K562 (cell line): ENCODE measurements at regions not wholly inside any gene's neighbourhood (a gene's known extent, or its start where the extent isn't known, plus 50 kb on each side); places are given as distances from the start of the nearest gene placed in this dataset.

Source experiments
- ATAC-seq: fragments of 200-7000 bp; cut with Tn5 transposase; 3 replicates; pipeline ENCODE4 v1.9.1; 2020; ENCODE audit warnings: moderate library complexity
- BruUV-seq: library from RNA; stranded (reverse); fragments of 400-500 nt; replicated peaks from 2 replicates; lab custom pipeline; 2021; lab: Mats Ljungman, UMichigan
- CTCF ChIA-PET: fragments of 300-600 bp; formaldehyde crosslinking; extraction: SDS; loops from one replicate; lab custom pipeline; 2021; ENCODE audit warnings: low intra/inter-chr PET ratio; lab: Yijun Ruan, JAX
- POLR2A ChIA-PET: fragments of 300-600, 350-650 bp; sonication (Branson Sonifier 250); formaldehyde crosslinking; extraction: SDS; loops from one replicate; lab custom pipeline; 2021; ENCODE audit warnings: antibody characterized with exemption, inconsistent platforms; lab: Yijun Ruan, JAX
- DNase-seq, 4 experiments: peaks; one replicate each; pipeline versions ENCODE4 v3.0.0 to v3.0.0-alpha.2; 2011 to 2018; ENCODE audit warnings: low spot score in 3 of 4, mixed read lengths in 3 of 4; ENCODE audit errors: extremely low read depth in 1 of 4
- FAIRE-seq: peaks from 2 replicates; lab custom pipeline; 2011; peaks lifted over from hg19 to GRCh38; lab: Jason Lieb, UNC
- H2AFZ ChIP-seq: 2 replicates; pipeline ENCODE4 v1.6.0; 2011; ENCODE audit warnings: low read depth, low read length, control low read depth, inconsistent platforms
- H3K27ac ChIP-seq: fragments of 200-600 bp; 3 replicates; pipeline ENCODE4 v1.8.0; 2011; ENCODE audit warnings: low read depth, mild to moderate bottlenecking, control low read depth, inconsistent platforms, low read length, moderate library complexity, mixed read lengths; ENCODE audit errors: extremely low read depth
- H3K27me3 ChIP-seq, 2 experiments: fragments of 300-600 bp in 1 of 2; 2 replicates in 1 of 2; 3 replicates in 1 of 2; pipeline versions ENCODE4 v1.6.0 to v1.8.0; 2011; ENCODE audit warnings: inconsistent platforms in 2 of 2, low read length in 2 of 2, mild to moderate bottlenecking in 1 of 2, mixed read lengths in 1 of 2, moderate library complexity in 1 of 2; ENCODE audit not compliant: control insufficient read depth in 2 of 2, insufficient read depth in 2 of 2
- H3K36me3 ChIP-seq: fragments of 300-600 bp; 3 replicates; pipeline ENCODE4 v1.8.0; 2011; ENCODE audit warnings: mild to moderate bottlenecking, low read length, inconsistent platforms; ENCODE audit not compliant: control insufficient read depth, insufficient read depth
- H3K4me1 ChIP-seq, 2 experiments: fragments of 200-600 bp in 1 of 2; replicated peaks in 1 of 2; 2 replicates in 1 of 2; 3 replicates in 1 of 2; pipeline versions ENCODE4 v1.5.1 to v1.8.0; 2011; ENCODE audit warnings: inconsistent platforms in 2 of 2, low read length in 2 of 2, mild to moderate bottlenecking in 1 of 2, mixed read lengths in 1 of 2, moderate library complexity in 1 of 2; ENCODE audit not compliant: control insufficient read depth in 2 of 2, insufficient read depth in 2 of 2
- H3K4me2 ChIP-seq: 2 replicates; pipeline ENCODE4 v1.6.1; 2011; ENCODE audit warnings: low read length, control low read depth, inconsistent platforms, mixed read lengths; ENCODE audit not compliant: insufficient read depth
- H3K4me3 ChIP-seq: fragments of 200-600 bp; sonication (generic), shearing (Covaris generic); 2 replicates; pipeline ENCODE4 v1.5.1; 2016; ENCODE audit warnings: control low read depth, inconsistent platforms
- H3K79me2 ChIP-seq: fragments of 200-600 bp; 3 replicates; pipeline ENCODE4 v1.8.0; 2011; ENCODE audit warnings: low read length, inconsistent platforms; ENCODE audit not compliant: control insufficient read depth, insufficient read depth
- H3K9ac ChIP-seq, 2 experiments: 2 replicates each; pipeline versions ENCODE4 v1.6.0 to v1.6.1; 2011; ENCODE audit warnings: low read depth in 2 of 2, low read length in 2 of 2, control low read depth in 1 of 2, inconsistent platforms in 1 of 2, mild to moderate bottlenecking in 1 of 2, mixed read lengths in 1 of 2; ENCODE audit not compliant: insufficient read depth in 1 of 2
- H3K9me1 ChIP-seq: one replicate; pipeline ENCODE4 v1.6.0; 2011; ENCODE audit warnings: inconsistent platforms, mild to moderate bottlenecking, low read length, moderate library complexity; ENCODE audit not compliant: control insufficient read depth, insufficient read depth
- H3K9me3 ChIP-seq: replicated peaks from 2 replicates; pipeline ENCODE4 v1.5.1; 2011; ENCODE audit warnings: low read depth, low read length, inconsistent platforms; ENCODE audit not compliant: control insufficient read depth, insufficient read depth
- H4K20me1 ChIP-seq: replicated peaks from 2 replicates; pipeline ENCODE4 v1.6.1; 2011; ENCODE audit warnings: low read length, inconsistent platforms, mixed read lengths; ENCODE audit not compliant: control insufficient read depth, insufficient read depth
- C11orf30 ChIP-seq: fragments of 450-650 bp; IDR thresholded peaks from 2 replicates; pipeline ENCODE4 v1.6.1; 2016; ENCODE audit warnings: low read depth, mild to moderate bottlenecking
- CBX1 ChIP-seq: sonication (generic); IDR thresholded peaks from 2 replicates; pipeline ENCODE4 v1.6.1; 2016; ENCODE audit warnings: antibody characterized with exemption, low read depth, mild to moderate bottlenecking
- EGR1 ChIP-seq: fragments of 450-650 bp; conservative IDR thresholded peaks from 2 replicates; pipeline ENCODE4 v1.6.1; 2017; ENCODE audit warnings: mild to moderate bottlenecking
- HDAC3 ChIP-seq: fragments of 450-650 bp; IDR thresholded peaks from 2 replicates; pipeline ENCODE4 v1.6.1; 2018; ENCODE audit warnings: borderline replicate concordance, mild to moderate bottlenecking, moderate library complexity; ENCODE audit not compliant: partially characterized antibody
- LEF1 ChIP-seq: fragments of 450-650 bp; IDR thresholded peaks from 2 replicates; pipeline ENCODE4 v1.6.1; 2016; ENCODE audit warnings: mild to moderate bottlenecking
- MAFF ChIP-seq: IDR thresholded peaks from 2 replicates; pipeline ENCODE4 v1.6.1; 2012; ENCODE audit warnings: low read length, improper control_type of control experiment
- MAFG ChIP-seq: fragments of 450-650 bp; conservative IDR thresholded peaks from 2 replicates; pipeline ENCODE4 v1.6.1; 2016; ENCODE audit warnings: missing genetic modification characterization, missing compliant biosample characterization
- MAFK ChIP-seq: IDR thresholded peaks from 2 replicates; pipeline ENCODE4 v1.6.1; 2011; ENCODE audit warnings: low read length, improper control_type of control experiment
- POLR3A ChIP-seq: IDR thresholded peaks from 2 replicates; pipeline ENCODE4 v1.6.1; 2011; ENCODE audit warnings: borderline replicate concordance, mild to moderate bottlenecking, moderate library complexity; ENCODE audit not compliant: insufficient read length, insufficient read depth; ENCODE audit errors: extremely low read depth
- ZC3H11A ChIP-seq: IDR thresholded peaks from 2 replicates; pipeline ENCODE4 v1.6.1; 2012; ENCODE audit warnings: low read depth, low read length, improper control_type of control experiment
- ZNF316 ChIP-seq: fragments of 450-650 bp; IDR thresholded peaks from 2 replicates; pipeline ENCODE4 v1.6.1; 2016
- WGBS: fragments of 100-300 bp; shearing (Covaris generic); methylation state at CpG from one replicate; pipeline ENCODE4 v1.1.6; 2016; ENCODE audit warnings: low coverage, mixed read lengths; ENCODE audit not compliant: insufficient coverage; ENCODE audit errors: missing lambda C conversion rate; 5-methylcytosine and 5-hydroxymethylcytosine counted together
- in situ Hi-C: fragments of 300-500 bp; cut with MboI; formaldehyde crosslinking; loops from 4 replicates; pipeline ENCODE4 v1.15.0; 2018; ENCODE audit warnings: inconsistent platforms, mixed read lengths
- intact Hi-C: fragments of 100-400 bp; cut with micrococcal nuclease; formaldehyde crosslinking; loops from 2 replicates; pipeline ENCODE4 v1.14.2; 2022
- TF ChIP-seq, protein P1 (sequence below): sonication (generic); formaldehyde crosslinking; IDR thresholded peaks from 2 replicates; pipeline ENCODE4 v1.8.0; 2022; ENCODE audit warnings: mild to moderate bottlenecking, missing genetic modification reagents
- TF ChIP-seq, protein P2 (sequence below): fragments of 250-450 bp; sonication (Bioruptor Pico); IDR thresholded peaks from 2 replicates; pipeline ENCODE4 v1.8.0; 2022; ENCODE audit warnings: moderate library complexity, mild to moderate bottlenecking, inconsistent platforms

- TF ChIP-seq, protein P1, sequence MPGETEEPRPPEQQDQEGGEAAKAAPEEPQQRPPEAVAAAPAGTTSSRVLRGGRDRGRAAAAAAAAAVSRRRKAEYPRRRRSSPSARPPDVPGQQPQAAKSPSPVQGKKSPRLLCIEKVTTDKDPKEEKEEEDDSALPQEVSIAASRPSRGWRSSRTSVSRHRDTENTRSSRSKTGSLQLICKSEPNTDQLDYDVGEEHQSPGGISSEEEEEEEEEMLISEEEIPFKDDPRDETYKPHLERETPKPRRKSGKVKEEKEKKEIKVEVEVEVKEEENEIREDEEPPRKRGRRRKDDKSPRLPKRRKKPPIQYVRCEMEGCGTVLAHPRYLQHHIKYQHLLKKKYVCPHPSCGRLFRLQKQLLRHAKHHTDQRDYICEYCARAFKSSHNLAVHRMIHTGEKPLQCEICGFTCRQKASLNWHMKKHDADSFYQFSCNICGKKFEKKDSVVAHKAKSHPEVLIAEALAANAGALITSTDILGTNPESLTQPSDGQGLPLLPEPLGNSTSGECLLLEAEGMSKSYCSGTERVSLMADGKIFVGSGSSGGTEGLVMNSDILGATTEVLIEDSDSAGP = no peak
- TF ChIP-seq, protein P2, sequence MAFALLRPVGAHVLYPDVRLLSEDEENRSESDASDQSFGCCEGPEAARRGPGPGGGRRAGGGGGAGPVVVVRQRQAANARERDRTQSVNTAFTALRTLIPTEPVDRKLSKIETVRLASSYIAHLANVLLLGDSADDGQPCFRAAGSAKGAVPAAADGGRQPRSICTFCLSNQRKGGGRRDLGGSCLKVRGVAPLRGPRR (CRISPR knock-in tag) = no peak
Observed at GRCh38 chr7:9962742-9963141, 1010.9 kb upstream of the PHF14 start (continued).

DNA sequence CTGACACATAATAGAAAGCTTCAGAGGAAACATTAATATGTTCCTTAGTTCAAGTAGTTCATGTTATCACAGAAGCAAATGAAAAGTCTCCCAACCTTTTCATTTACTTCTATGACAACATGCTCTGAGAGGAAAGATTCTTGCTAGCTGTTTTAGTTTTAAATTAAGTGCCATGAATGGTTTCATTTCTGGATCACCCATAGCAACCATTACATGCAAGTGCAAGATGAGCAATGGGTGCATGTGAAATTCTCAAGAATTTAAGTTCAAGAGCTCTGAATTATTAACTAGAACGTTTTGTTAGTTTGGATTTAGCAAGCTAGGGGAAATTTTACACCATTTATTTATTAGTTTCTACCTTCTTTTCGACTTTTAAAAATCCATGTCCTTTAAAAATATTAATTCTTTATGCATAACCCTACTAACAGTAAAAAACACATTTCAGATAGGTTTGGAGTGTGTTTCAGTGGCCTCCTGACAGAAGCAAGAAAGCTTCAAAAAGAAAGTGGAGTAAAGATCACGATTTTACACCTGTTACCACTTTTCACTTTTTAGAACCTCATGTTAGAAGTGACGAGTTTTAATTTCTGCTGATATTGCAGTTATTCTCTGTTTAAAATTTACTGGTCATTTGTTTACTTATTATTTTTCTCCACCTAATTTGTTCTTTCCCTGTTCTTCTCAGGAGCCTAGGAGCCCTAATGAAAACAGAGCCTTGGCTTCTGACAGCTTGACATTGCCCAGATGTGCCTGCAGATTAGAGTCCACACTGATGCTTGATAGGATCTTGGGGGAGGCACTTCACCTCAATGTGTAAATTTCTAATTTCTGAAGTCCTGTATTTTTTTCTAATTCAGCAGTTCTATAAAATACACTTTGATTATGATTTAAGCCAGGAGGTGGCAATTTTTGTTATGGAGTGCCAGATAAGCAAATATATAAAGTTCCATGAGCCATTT lies 995.3 kb upstream of the PHF14 start:
- Histone ChIP-seq H3K27me3 (no peaks in the 10 kb centered on the region), H3K79me2 (no peaks in the 10 kb centered on the region), H3K9me1 (no peaks in the 10 kb centered on the region), H3K27ac (no peak overlapping the region), H3K9me3 (no peaks in the 10 kb centered on the region), H3K4me1 (no peaks in the 10 kb centered on the region; a peak in 1 of 5 replicates), H4K20me1 (no peaks in the 10 kb centered on the region), H3K4me2 (no peak overlapping the region), H2AFZ (no peak overlapping the region), H3K9ac (no peak overlapping the region), H3K36me3 (no peaks in the 10 kb centered on the region), H3K4me3 (no peak overlapping the region)
- ATAC-seq (no peak), DNase-seq (no peak), FAIRE-seq (no peak)
- BruUV-seq = no TSS peak
- in situ Hi-C loops = no loop called here
- CTCF ChIA-PET = no interaction called here
- POLR2A ChIA-PET = no interaction called here
- intact Hi-C loops = no loop called here
- WGBS = 0% methylated on average over 4 of the region's 4 CpGs
- TF ChIP-seq EGR1 = no peak
- peak; percentile 79 for TF ChIP-seq MAFF
- TF ChIP-seq ZNF316 = peak; percentile 81
- no peak for TF ChIP-seq HDAC3
- TF ChIP-seq CBX1 = no peak
- TF ChIP-seq MAFG (tag) = peak; percentile 79
- TF ChIP-seq POLR3A = no peak
- TF ChIP-seq MAFK = peak; percentile 82
- peak; percentile 47; the same call in 1 of the 2 replicates for TF ChIP-seq C11orf30
- TF ChIP-seq LEF1 = no peak
- no peak for TF ChIP-seq ZC3H11A
